ENCODE measurements at regions not wholly inside any gene's neighbourhood (a gene's known extent, or its start where the extent isn't known, plus 50 kb on each side); places are given as distances from the start of the nearest gene placed in this dataset.

GRCh38 chr2:33978471-33978870 lies 379.4 kb upstream of the FAM98A start:
- TF ChIP-seq, protein P1, sequence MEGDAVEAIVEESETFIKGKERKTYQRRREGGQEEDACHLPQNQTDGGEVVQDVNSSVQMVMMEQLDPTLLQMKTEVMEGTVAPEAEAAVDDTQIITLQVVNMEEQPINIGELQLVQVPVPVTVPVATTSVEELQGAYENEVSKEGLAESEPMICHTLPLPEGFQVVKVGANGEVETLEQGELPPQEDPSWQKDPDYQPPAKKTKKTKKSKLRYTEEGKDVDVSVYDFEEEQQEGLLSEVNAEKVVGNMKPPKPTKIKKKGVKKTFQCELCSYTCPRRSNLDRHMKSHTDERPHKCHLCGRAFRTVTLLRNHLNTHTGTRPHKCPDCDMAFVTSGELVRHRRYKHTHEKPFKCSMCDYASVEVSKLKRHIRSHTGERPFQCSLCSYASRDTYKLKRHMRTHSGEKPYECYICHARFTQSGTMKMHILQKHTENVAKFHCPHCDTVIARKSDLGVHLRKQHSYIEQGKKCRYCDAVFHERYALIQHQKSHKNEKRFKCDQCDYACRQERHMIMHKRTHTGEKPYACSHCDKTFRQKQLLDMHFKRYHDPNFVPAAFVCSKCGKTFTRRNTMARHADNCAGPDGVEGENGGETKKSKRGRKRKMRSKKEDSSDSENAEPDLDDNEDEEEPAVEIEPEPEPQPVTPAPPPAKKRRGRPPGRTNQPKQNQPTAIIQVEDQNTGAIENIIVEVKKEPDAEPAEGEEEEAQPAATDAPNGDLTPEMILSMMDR (conservative IDR thresholded peaks at IDR 0.05; ENCODE audit: low read length), result no peak
- no peak for TF ChIP-seq EZH2phosphoT487 (IDR thresholded peaks at IDR 0.05; ENCODE audit: borderline replicate concordance, low read depth, low read length)

Data from OCI-LY7 (cell line).